PFSK-1 (cell line): ENCODE measurements at regions not wholly inside any gene's neighbourhood (a gene's known extent, or its start where the extent isn't known, plus 50 kb on each side); places are given as distances from the start of the nearest gene placed in this dataset.

Experiments
- FOXP2 ChIP-seq: optimal IDR thresholded peaks from 2 replicates; pipeline ENCODE3; 2011; ENCODE audit warnings: borderline replicate concordance, control low read depth, inconsistent platforms; ENCODE audit not compliant: insufficient read depth; ENCODE audit errors: extremely low read length, extremely low read depth
- POLR2AphosphoS5 ChIP-seq: IDR thresholded peaks from 2 replicates; pipeline ENCODE4 v1.6.1; 2012; ENCODE audit warnings: low read depth, mild to moderate bottlenecking, control low read depth, low read length, moderate library complexity
- SIN3A ChIP-seq: IDR thresholded peaks from 2 replicates; pipeline ENCODE4 v1.6.1; 2012; ENCODE audit warnings: mild to moderate bottlenecking, low read length, moderate library complexity, borderline replicate concordance; ENCODE audit not compliant: insufficient read depth
- TAF1 ChIP-seq: IDR thresholded peaks from 2 replicates; pipeline ENCODE4 v1.6.1; 2012; ENCODE audit warnings: low read length, control low read depth, borderline replicate concordance; ENCODE audit not compliant: insufficient read depth
- TF ChIP-seq, protein P1 (sequence below), 2 experiments: IDR thresholded peaks; 2 replicates each; pipeline versions ENCODE4 v1.6.1 to v1.8.0; 2011 to 2012; ENCODE audit warnings: low read depth in 2 of 2, low read length in 2 of 2, control low read depth in 1 of 2, inconsistent platforms in 1 of 2, mild to moderate bottlenecking in 1 of 2, moderate library complexity in 1 of 2; ENCODE audit not compliant: insufficient read depth in 1 of 2

DNA sequence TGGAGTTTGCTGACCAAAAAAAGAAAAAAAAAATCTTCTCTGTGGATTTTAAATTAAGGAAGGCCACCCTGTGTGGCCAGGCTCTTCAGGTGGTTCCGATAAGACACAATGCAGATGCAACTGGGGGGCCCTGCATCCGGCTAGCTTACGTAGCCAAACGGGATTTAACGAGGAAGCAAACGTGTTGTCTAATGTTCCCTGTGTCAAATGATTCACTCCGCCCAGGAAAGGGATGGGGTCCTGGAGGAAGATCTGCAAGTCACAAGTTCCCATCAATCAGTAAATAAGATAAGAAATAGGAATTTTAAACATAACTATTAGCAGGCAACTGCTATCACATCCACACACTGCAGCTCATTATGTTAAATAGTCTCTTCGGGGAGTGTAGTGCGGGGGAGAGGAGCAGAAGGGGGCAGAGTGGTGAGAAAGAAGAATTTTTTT, 216.4 kb upstream of the GYPA start:
- TF ChIP-seq POLR2AphosphoS5: no peak
- no peak for TF ChIP-seq TAF1
- TF ChIP-seq, protein P1, sequence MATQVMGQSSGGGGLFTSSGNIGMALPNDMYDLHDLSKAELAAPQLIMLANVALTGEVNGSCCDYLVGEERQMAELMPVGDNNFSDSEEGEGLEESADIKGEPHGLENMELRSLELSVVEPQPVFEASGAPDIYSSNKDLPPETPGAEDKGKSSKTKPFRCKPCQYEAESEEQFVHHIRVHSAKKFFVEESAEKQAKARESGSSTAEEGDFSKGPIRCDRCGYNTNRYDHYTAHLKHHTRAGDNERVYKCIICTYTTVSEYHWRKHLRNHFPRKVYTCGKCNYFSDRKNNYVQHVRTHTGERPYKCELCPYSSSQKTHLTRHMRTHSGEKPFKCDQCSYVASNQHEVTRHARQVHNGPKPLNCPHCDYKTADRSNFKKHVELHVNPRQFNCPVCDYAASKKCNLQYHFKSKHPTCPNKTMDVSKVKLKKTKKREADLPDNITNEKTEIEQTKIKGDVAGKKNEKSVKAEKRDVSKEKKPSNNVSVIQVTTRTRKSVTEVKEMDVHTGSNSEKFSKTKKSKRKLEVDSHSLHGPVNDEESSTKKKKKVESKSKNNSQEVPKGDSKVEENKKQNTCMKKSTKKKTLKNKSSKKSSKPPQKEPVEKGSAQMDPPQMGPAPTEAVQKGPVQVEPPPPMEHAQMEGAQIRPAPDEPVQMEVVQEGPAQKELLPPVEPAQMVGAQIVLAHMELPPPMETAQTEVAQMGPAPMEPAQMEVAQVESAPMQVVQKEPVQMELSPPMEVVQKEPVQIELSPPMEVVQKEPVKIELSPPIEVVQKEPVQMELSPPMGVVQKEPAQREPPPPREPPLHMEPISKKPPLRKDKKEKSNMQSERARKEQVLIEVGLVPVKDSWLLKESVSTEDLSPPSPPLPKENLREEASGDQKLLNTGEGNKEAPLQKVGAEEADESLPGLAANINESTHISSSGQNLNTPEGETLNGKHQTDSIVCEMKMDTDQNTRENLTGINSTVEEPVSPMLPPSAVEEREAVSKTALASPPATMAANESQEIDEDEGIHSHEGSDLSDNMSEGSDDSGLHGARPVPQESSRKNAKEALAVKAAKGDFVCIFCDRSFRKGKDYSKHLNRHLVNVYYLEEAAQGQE (IDR thresholded peaks at IDR 0.05; ENCODE audit: insufficient read depth in 1 of 2, low read depth in 2 of 2, low read length in 2 of 2): no peak
- TF ChIP-seq SIN3A: no peak
- TF ChIP-seq FOXP2: no peak

DNA sequence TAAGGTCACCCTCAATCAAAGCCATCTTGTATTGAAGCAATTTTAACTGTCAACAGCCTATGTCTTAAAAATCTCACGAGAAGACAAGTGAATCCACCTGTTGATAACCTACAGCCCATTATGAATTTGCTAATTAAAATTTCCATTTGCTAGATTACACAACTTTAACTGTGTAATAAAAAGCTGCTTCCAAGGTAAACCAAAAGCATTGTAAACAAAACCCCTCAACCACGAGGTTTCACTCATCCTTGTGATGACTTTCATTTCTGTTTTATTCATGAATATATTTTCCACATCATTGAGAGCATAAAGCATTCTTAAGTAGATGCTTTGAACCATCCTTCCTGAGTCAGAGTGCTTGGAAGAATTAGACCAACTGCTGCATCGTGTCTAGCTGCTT, 217.5 kb upstream of the GYPA start:
- TF ChIP-seq POLR2AphosphoS5 (no peak), FOXP2 (no peak), TAF1 (no peak), SIN3A (no peak)
- TF ChIP-seq, protein P1 (IDR thresholded peaks at IDR 0.05; ENCODE audit: insufficient read depth in 1 of 2, low read depth in 2 of 2, low read length in 2 of 2): no peak

DNA sequence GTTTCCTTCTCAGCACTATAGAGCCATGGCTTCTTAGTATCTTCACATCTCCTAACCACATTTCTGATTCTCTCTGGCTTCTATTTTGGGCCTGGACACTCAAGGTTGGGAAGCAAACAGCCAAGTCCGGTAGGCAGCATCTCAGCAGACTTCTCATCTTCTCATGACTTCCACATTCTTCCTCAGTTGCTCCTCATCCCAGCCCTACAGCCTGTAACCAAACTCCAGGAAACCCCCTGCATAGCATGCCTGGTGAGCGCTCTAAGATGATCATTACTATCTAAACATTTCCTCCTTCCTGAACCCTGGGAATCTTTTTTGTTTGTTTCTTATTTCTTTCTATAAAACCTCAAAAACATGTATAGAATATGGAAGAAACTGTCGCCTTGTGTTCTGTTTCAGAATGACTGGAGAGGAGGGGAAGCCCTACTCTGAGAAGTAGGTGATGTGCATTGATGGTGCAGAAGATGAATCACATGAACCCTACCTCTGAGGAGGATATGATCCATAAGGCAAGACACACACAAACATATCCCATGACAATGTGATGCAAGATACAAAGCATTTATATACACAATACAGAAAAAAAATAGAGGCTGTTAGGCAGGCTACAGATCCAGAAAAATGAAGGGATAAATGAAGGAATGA, 219.8 kb upstream of the GYPA start:
- TF ChIP-seq SIN3A: no peak
- TF ChIP-seq, protein P1 (IDR thresholded peaks at IDR 0.05; ENCODE audit: insufficient read depth in 1 of 2, low read depth in 2 of 2, low read length in 2 of 2): no peak
- no peak for TF ChIP-seq TAF1
- no peak for TF ChIP-seq FOXP2
- no peak for TF ChIP-seq POLR2AphosphoS5

DNA sequence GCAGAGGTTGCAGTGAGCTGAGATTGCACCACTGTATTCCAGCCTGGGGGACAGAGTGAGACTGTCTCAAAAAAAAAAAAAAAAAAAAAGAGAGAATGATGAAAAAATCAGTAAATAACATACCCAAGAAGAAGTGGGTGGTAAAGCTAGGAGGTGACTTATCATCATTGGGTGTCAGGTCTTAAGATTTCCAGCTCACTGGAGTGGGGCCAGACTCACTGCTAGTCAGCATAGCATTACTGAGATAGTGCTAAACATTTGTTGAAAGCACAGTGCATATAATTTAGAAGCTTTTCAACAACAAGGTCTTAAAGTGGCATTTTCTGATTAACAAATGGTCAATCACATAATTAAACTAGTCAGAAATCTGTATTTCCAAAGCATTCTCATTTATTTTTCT, 221.8 kb upstream of the GYPA start:
- TF ChIP-seq TAF1: no peak
- TF ChIP-seq SIN3A: no peak
- no peak for TF ChIP-seq FOXP2
- no peak for TF ChIP-seq POLR2AphosphoS5
- TF ChIP-seq, protein P1 (IDR thresholded peaks at IDR 0.05; ENCODE audit: insufficient read depth in 1 of 2, low read depth in 2 of 2, low read length in 2 of 2): no peak

DNA sequence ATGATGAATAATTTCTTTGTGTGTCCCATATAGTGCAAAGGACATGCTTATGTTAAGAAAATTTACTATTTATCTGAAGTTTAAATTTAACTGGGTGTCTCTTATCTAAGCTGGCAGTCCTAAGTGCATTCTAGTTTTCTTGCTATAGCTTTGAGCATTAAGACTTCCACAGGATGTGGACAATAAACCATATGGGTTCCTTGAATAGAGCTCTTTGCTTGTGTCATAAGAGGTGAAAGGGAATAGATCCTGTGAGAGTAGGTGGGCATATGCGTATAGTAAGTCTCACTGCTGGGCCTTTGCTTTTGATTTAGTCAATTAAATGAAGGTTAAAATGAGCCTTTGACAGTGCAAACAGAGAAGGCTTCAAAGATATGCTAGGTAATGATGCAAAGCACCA, 223.4 kb upstream of the GYPA start:
- TF ChIP-seq FOXP2: no peak
- TF ChIP-seq POLR2AphosphoS5: no peak
- no peak for TF ChIP-seq TAF1
- TF ChIP-seq, protein P1 (IDR thresholded peaks at IDR 0.05; ENCODE audit: insufficient read depth in 1 of 2, low read depth in 2 of 2, low read length in 2 of 2): no peak
- TF ChIP-seq SIN3A: no peak
